Endothelial cell (in vitro differentiated cells): ENCODE measurements at regions not wholly inside any gene's neighbourhood (a gene's known extent, or its start where the extent isn't known, plus 50 kb on each side); places are given as distances from the start of the nearest gene placed in this dataset.

ENCODE experiments used
- DNase-seq: peaks from one replicate; pipeline ENCODE4 v3.0.0; 2021; ENCODE audit warnings: low spot score
- H3K27ac Mint-ChIP-seq: one replicate; pipeline ENCODE4 v1.8.0; 2021; ENCODE audit warnings: mixed read lengths, inconsistent platforms; ENCODE audit not compliant: unreplicated experiment
- H3K27me3 Mint-ChIP-seq: one replicate; pipeline ENCODE4 v1.8.0; 2021; ENCODE audit warnings: mild to moderate bottlenecking, moderate library complexity, mixed read lengths, inconsistent platforms; ENCODE audit not compliant: unreplicated experiment
- H3K36me3 Mint-ChIP-seq: one replicate; pipeline ENCODE4 v1.8.0; 2021; ENCODE audit warnings: mild to moderate bottlenecking, low read depth, mixed read lengths, inconsistent platforms; ENCODE audit not compliant: unreplicated experiment
- H3K4me1 Mint-ChIP-seq: one replicate; pipeline ENCODE4 v1.8.0; 2021; ENCODE audit warnings: mild to moderate bottlenecking, mixed read lengths, inconsistent platforms; ENCODE audit not compliant: unreplicated experiment
- H3K4me3 Mint-ChIP-seq: one replicate; pipeline ENCODE4 v1.8.0; 2021; ENCODE audit warnings: mild to moderate bottlenecking, mixed read lengths, inconsistent platforms; ENCODE audit not compliant: unreplicated experiment
- H3K9me3 Mint-ChIP-seq: one replicate; pipeline ENCODE4 v1.8.0; 2021; ENCODE audit warnings: mixed read lengths, inconsistent platforms; ENCODE audit not compliant: unreplicated experiment
- CTCF ChIP-seq: fragments of 200-600 bp; sonication (generic); IDR thresholded peaks from one replicate; pipeline ENCODE4 v1.5.0; 2021; ENCODE audit warnings: antibody characterized with exemption; ENCODE audit not compliant: unreplicated experiment

- DNase-seq, result no peak
- TF ChIP-seq CTCF, result no peak
- Mint-ChIP-seq H3K4me1 (no peaks in the 10 kb centered on the region), H3K27me3 (no peaks in the 10 kb centered on the region), H3K36me3 (no peaks in the 10 kb centered on the region), H3K27ac (no peak overlapping the region), H3K4me3 (no peak overlapping the region), H3K9me3 (no peaks in the 10 kb centered on the region)
Measured at GRCh38 chr5:158265346-158265745, 406.4 kb upstream of the CLINT1 start.

- TF ChIP-seq CTCF, result no peak
Measured at GRCh38 chr5:158264264-158264663, 405.3 kb upstream of the CLINT1 start.

GRCh38 chr5:158261674-158262367, 402.9 kb upstream of the CLINT1 start:
- no peak for TF ChIP-seq CTCF
- H3K4me3 Mint-ChIP-seq, result no peak overlapping the region
- H3K9me3 Mint-ChIP-seq, result no peaks in the 10 kb centered on the region

More at GRCh38 chr5:158264264-158264663, 405.3 kb upstream of the CLINT1 start:
- no peaks in the 10 kb centered on the region for H3K4me1 Mint-ChIP-seq
- H3K4me3 Mint-ChIP-seq, result no peak overlapping the region
- no peaks in the 10 kb centered on the region for H3K9me3 Mint-ChIP-seq
- no peaks in the 10 kb centered on the region for H3K27me3 Mint-ChIP-seq
- no peak overlapping the region for H3K27ac Mint-ChIP-seq
- H3K36me3 Mint-ChIP-seq, result no peaks in the 10 kb centered on the region
- no peak for DNase-seq

GRCh38 chr5:158256096-158256495, 397.2 kb upstream of the CLINT1 start:
- no peaks in the 10 kb centered on the region for H3K27me3 Mint-ChIP-seq
- H3K4me3 Mint-ChIP-seq, result no peak overlapping the region
- no peaks in the 10 kb centered on the region for H3K4me1 Mint-ChIP-seq
- TF ChIP-seq CTCF, result no peak
- no peak overlapping the region for H3K27ac Mint-ChIP-seq
- no peaks in the 10 kb centered on the region for H3K9me3 Mint-ChIP-seq
- no peaks in the 10 kb centered on the region for H3K36me3 Mint-ChIP-seq
- DNase-seq, result no peak

More at GRCh38 chr5:158261674-158262367, 402.9 kb upstream of the CLINT1 start:
- Mint-ChIP-seq H3K36me3 (no peaks in the 10 kb centered on the region), H3K27ac (no peak overlapping the region), H3K4me1 (no peaks in the 10 kb centered on the region), H3K27me3 (no peaks in the 10 kb centered on the region)
- DNase-seq, result no peak

GRCh38 chr5:158255609-158256008, 396.7 kb upstream of the CLINT1 start:
- no peak for TF ChIP-seq CTCF
- DNase-seq, result no peak
- H3K4me1 Mint-ChIP-seq, result no peaks in the 10 kb centered on the region
- H3K36me3 Mint-ChIP-seq, result no peaks in the 10 kb centered on the region
- H3K27me3 Mint-ChIP-seq, result no peaks in the 10 kb centered on the region
- H3K9me3 Mint-ChIP-seq, result no peaks in the 10 kb centered on the region
- H3K27ac Mint-ChIP-seq, result no peak overlapping the region
- no peak overlapping the region for H3K4me3 Mint-ChIP-seq
